A172 (cell line): ENCODE measurements at regions not wholly inside any gene's neighbourhood (a gene's known extent, or its start where the extent isn't known, plus 50 kb on each side); places are given as distances from the start of the nearest gene placed in this dataset.
"Not testable (repeated sequence)": the region's sequence is repeated elsewhere in the genome, so short reads cannot be mapped to it uniquely, and the experiment has no call there.

Experiments used
- DNase-seq: peaks from one replicate; pipeline ENCODE4 v3.0.0-alpha.2; 2015; ENCODE audit warnings: low spot score

DNA sequence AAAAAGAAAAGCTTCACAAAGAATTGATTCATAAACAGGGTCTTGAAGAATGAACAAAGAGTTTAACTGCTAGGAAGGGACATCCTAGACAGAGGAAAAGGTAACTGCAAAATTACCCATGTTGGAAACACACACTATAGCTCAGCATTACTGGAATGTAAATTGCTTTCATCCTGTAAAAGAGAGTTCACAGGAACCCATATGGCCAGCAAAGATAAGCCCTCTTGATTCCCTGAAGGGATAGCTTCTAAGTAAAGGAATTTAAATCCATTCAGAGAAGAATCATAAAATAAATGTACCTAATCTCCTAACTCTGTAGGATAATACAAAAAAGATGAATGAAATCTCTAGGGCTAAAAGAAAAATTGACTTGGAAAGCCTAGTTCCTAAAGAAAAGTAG is 107.1 kb upstream of the INTU start:
- no peak for DNase-seq

DNA sequence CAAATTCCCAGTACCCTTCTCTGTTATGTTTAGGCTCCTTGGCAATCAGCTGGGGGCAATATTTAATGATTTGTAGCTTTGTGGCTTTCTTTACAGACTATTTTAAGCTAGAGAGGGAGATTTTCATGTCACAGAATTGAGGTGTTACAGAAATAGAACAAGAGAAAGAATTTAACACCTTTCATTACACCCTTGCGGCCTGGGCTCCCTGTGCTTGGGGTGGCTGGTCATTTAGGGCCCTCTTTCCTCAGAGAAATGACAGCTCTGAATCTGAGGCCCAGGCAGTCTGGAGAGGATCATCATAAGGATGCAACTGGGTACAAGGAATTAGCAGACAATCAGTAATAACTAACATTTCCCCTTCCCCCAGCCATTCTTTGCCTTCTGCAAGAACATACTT is 104.5 kb upstream of the INTU start:
- DNase-seq, result no peak

DNA sequence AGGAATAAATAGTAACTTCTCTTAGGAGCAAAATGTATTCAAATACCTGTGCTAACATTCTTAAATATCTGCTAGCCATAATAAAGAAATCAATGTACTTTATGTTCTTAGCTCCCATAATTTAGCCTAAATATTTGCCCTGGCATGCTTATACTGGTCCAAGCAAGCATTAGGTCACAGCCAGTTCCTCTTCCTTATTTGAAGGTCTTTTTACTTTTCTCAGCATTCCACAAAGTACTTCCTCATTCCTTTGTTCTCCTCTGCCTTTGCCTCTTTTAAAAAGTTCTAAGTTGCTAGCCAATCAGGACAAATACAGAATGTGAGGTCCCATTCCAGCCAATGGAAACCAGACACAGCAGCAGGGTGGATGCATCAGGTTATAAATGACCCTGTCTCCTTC is 102.9 kb upstream of the INTU start:
- DNase-seq, result not testable (repeated sequence)

DNA sequence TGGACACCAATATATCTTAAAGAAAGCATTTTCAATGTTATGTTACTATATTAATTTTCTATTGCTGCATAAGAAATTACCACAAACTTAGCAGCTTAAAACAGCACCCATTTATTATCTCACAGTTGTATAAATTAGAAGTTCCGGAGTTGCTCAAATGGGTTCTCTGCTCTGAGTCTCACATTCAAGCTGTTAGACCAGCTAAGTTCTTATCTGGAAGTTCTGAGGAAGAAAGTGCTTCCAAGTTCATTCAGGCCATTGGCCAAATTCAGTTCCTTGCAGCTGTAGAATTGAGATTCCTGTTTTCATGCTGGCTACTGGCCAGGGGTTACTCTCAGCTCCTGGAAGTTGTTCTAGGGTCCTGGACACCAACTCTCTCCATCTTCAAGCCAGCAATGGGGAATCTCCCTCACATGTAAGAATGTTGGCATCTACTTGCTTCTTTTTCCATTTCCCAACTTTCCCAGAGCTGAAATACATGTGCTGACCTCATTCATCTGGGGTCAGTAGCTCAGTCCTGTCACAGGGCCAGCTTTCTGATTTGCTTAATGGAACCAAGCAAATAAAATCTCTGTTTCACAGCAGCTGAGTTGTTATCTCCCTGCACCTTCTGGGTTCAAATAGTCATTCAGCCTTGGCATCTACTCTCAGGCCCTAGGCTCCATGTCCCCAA is 99.6 kb upstream of the INTU start:
- DNase-seq, result no peak

DNA sequence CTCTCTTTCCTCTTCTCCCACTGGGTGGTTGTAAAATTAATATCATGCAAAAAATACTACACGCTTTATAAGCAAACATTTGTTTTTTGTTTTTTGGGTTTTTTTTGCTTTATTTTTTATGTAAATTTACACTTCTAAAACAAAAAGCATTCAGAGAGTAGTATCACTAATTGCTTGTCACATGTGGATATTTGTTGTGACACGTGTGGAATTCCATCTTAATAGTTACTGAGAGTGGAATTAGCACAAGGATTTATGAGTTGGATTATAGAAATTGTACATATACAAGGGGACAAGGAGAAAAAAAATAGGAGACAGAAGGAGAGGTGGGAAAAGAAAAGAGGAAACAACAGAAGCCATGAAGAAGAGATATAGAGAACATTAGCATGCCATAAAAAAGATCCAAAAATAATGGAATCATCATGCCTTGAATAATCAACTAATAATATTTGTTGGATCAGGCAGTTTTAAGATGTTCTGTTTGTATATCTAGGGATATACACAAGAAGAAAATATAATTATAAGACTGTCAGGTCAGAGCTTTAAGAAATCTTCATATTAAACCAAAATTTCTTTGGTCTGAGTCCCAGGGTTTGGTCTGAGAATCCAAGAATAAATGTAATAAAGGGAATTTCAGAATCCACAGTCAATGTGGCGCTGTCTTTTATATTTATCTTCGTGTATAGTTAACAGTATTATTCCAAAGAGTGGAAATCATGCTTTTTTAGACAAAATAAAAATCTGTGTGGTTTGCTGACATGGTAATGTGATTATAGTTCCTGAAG is 98.5 kb upstream of the INTU start:
- DNase-seq, result no peak

DNA sequence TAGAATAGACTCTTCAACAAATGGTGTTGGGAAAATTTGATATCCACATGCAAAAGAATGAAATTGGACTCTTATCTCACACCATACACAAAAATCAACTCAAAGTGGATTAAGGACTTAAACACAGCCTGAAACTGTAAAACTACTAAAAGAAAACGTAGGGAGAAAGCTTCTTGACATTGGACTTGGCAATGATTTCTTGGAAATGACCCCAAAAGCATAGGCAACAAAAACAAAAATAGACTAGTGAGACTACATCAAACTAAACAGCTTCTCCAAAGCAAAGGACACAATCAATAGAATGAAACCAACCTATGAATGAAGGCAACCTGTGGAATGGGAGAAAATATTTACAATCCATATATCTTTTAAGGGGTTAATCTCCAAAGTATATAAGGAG is 94.7 kb upstream of the INTU start:
- DNase-seq, result no peak

DNA sequence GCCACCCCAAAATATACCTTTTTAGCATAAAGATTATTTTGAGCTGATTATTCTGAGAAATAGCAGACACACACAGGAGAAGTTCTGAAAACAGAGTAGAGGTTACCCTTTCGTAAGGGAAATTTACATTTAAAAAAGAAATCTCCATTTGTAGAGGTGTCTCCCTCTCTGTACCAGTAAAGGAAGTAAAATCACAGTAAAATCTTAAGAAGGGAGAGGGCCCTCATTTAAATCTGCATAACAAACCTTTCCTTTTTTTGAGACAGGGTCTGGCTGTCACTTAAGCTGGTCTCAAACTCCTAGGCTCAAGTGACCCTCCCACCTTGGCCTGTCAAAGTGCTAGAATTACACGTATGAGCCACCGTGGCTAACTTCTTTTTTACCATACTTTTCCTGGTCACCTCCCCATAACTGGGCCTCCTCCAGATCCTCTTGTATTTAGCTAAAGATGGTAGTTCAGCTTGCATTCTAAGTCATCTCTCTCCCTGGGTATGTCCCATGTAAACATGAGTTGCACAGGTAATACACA is 92.2 kb upstream of the INTU start:
- DNase-seq, result no peak

DNA sequence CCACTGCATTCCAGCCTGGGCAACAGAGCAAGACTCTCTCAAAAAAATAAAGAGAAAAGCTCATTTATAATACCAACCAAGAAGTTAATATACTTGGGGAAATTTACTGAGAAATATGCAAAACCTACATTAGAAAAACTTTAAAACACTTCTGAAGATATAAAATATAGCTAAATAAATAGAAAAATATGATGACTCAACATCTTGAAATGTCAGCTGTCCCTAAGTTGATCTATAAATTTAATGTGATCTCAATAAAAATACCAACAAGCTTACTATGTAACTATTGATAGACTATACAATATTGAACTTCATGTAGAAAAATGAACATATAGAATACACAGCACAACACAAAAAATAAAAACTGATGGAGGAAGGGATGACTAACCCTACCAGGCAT is 87.5 kb upstream of the INTU start:
- no peak for DNase-seq

DNA sequence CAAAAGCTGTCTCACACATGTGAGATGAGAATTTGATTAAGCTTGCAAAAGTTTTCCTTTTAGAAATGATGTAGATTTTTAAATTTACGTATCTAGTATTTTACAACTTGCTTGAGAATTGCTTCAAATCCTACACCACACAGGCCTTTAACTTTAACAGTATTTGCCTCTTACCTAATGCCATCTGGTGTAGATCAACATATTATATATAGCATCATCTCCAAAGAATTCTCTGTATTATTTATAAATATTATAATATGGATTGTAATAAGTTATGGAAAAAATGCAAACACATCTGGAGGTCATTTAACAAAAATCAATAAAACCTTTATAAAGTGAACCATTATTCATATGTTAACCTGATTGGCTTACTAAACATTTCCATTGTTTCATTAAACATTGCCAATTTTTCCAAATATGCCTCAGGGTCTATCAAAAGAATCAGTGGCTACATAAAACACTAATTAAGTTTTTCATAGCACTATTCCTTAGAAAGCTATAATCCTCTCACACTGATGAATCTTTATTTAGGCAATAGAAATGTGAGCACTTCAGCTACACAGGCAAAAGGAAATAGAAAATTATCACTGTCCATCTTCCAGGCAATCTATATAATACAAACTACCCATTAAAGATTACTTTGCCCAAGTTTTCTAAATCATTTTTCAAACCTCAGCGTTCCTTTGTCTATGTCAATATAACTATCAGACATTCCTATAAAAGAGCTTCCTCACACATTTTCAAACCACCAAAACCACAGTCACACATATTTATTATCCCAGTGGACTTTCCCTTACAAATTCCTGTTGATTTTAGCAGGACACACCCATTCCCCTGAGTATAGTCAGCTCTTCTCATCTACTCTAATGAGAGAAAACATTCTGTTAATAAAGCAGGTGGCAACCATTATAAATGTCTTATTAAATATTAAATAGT is 83.5 kb upstream of the INTU start:
- DNase-seq, result peak; percentile 67

DNA sequence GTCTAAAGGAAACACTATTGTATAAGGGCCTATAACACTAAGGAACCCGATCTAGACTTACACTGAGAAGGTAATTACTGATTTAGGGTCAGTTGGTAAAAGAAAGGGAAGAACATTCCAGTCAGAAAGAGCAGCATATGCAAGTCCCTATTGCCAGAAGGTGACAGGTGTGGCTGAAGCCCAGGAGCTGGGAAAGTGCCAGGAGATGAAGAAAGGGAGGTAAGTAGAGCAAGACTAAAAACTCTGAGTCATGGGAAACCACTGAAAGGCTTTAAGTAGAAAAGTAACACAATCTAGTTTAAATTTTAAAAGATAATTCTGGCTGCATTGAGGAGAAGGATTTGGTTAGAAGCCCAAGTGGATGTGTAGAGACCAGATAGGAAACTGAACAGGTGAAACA is 77.7 kb upstream of the INTU start:
- no peak for DNase-seq

DNA sequence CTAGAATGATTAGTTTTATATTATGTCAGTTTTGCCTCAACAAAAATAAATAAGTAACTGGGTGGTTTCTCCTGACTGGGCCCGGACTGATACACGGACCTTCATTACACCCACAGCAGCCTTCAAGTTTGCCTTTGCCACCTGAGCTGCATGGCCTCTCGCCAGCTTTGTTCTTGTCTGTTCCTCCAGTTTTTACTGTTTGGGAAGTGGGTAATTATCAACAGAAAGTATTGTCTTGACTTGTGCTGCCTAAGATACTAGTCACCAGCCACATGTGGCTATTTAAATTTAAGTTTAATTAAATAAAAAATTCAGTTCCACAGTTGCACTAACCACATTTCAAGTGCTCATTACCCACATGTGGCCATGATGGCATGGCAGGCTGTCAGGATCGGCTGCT is 74.7 kb upstream of the INTU start:
- no peak for DNase-seq

DNA sequence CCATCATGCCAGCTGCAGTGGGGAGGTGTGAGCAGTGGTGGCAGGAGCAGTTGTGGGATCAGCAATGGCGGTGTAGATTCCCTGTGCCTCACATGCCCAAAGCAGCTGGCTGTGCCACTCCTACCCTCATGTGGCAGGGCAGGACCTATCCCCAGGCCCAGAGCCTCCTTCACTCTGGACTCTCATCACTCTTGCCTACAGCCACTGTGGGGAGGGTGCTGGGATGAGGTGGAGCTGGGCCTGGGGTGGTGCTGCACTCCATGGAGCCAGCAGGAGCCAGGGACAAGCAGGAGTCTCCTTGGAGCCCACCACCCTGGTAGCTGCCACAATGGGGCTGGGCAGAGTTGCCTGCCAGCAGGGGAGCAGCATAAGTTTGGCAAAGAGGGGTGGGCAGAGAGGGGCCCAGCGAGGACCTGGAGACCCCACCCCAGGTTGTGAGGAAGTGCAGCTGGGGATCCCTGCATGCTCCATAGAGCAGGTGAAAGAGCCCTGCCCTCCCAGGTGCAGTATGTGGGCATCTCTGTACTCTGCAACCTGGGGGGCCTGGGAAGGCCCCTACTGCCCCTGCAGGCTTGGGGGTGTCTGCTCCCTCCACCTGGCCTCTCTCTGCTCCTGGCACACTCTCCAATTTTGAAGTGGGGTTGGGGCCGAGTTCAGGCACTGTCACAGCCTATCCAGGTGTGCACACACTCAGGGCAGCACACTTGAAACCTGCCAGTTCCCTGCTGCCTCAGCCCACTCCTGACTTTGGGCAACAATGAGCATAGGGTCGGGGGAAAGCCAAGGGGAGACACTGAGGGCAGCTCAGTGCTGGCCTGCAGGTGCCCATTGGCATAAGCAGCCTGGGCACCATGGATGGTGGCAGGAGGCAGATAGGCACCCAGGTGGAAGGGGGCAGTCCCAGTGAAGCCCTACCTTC is 74.0 kb upstream of the INTU start:
- no peak for DNase-seq

DNA sequence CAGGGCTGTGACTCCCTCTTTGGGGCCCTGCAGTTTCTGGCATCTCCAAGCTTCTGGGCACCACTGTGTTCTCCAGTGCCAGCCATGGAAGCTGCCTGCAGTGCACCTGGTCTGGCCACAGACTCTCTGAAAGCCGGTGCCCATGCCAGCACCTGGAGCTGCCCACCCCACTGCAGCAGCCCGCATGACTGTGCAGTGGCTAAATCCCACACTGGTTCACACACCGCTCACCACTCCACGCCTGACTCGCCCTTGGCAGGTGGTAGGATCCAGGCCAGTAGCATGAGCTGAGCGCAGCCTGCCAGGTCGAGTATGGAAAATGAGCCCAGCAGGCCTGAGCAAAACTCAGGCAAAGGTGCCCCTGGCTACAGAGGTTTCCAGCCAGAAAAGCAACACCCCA is 72.8 kb upstream of the INTU start:
- no peak for DNase-seq

DNA sequence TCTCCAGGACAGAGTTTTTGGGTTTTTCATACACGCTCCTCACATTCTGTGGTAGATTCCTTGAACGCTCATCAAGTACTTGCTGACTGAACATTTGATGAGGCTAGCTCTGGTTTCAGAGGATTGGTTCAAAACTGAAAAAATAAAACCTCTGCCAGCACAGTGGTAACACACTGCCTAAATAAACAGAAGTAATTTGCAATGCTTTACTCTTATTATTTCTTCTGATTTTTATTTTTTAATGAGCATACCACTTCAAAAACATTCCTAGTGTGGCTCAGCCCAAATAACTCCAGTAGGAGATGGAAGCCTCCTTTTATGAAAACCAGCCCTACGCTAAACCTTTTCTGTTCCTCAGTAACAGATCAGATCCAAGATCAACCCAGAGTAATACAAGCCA is 72.0 kb upstream of the INTU start:
- DNase-seq, result no peak

DNA sequence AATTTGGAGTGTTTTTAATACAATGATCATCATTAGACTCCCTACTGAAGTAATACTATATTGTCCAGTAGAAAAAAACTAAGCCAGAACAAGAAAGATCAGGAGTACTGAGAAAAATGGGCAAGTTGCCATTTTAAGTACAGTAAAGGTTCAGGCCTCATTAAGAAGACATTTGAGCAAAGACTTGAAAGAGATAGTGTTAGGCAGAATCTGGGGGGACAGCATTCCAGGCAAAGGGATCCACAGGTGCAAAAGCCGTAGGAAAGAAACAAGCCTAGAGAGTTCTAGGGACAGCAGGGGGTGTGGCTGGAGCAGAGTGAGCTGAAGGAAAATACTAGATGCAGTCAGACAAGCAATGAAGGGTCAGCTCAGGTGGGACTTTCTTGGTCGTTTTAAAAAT is 58.1 kb upstream of the INTU start:
- no peak for DNase-seq

DNA sequence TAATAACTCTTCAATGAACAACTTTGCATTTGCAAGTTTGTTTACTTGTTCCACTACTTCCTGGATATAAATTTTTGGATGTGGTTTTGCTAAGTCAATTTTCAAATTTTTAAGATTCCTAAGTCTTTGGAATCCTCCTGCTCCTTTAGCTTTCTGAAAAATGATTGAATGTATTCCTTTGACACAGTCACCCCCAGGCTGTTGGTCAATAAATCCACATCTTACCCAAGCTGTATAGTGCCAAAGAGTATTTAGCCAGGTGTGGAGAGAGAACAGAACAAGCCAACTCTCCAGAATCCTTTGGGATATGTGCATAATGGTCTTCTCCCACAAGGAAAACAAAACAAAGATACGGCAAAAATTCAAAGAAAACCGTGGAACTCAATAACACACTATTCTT is 56.9 kb upstream of the INTU start:
- peak; percentile 11 for DNase-seq

DNA sequence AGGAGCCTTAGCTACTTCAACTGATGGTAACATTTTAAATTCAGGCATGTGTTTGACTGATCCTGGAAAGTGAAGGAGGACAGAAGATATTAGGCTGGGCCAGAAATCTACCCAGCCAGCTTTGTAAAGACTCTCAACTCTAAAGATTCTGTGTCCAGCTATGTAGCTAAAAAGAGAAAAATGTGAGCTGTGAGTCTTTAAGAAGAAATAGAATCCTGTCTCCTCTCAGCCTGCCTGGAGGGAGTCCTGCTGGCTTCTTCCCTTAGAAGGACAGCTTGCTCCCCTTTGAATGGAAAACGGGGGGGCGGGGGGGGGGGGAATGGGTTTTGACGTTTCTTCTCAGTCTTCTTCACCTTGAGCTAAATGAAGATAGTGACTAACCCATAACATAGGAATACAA is 54.3 kb upstream of the INTU start:
- DNase-seq, result no peak

DNA sequence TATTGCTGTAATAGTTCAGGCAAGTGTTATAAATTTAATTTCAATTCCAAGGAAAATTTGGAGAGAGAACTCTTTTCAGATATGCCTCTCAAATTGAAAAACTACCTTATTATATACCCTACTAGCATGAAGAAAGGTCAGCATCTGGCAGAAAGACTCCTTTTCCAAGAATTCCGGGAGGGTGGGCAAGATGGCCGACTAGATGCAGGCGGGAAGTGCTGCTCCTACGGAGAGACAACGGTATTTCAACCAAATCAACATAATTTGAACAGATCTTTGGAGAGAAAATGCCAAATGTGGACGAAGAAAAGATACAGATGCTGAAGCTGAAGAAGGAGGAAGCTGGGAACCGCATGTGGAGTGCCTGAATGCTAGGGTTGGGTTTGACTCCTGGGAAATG is 53.8 kb upstream of the INTU start:
- no peak for DNase-seq

DNA sequence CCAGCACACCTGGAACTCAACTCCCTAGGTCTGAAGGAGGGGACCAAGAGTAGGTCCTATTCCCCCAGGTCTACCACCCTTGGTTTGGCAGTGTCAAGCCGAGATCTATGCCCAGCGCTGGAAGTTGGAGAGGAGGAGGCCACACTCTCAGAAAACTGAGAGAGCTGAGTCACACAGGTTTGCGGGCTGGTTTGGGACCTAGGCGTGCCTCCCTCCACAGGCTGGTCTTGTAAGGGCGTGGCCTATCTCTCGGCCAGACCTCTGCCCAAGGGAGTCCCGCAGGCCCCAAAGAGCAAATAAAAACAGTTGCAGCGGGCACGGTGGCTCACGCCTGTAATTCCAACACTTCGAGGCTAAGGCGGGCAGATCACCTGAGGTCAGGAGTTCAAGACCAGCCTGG is 52.9 kb upstream of the INTU start:
- DNase-seq, result no peak

DNA sequence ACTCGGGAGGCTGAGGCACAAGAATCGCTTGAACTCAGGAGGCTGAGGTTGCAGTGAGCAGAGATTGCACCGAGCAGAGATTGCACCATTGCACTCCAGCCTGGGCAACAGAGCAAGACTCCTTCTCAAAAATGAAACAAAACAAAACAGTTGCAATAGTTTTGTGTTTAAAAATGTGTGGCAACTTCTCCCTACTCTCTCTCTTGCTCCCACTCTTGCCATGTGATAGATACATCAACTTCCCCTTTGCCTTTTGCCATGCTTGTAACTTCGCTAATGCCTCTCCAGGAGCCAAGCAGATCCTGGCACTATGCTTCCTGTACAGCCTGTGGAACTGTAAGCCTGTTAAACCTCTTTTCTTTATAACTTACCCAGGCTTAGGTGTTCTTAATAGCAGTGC is 52.5 kb upstream of the INTU start:
- no peak for DNase-seq

DNA sequence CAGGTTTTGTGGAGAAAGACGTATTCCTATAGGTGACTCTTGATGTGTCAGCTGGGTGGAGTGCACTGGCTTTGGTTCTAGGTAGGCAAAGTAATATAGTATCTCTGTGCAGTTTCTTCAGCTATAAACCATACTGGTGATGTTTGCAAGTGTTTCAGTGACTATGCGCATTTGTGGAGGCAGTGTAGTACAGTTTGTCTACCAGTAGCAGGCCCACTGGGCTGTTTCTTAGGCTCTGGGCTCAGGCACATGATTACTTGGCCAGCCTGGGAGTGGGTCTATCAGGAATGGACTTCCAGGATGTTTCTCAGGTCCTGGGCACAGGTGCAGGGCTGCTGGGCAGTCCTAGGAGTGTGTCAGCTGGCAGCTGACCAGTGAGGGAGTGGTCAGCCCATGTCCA is 51.9 kb upstream of the INTU start:
- no peak for DNase-seq
